Neutrophil (primary cell): ENCODE measurements at regions not wholly inside any gene's neighbourhood (a gene's known extent, or its start where the extent isn't known, plus 50 kb on each side); places are given as distances from the start of the nearest gene placed in this dataset.

Source experiments
- H3K27ac ChIP-seq: fragments of 200-600 bp; sonication (generic); 2 replicates; pipeline ENCODE4 v1.5.1; 2016; ENCODE audit warnings: mild to moderate bottlenecking, moderate library complexity
- H3K27me3 ChIP-seq: fragments of 200-600 bp; sonication (generic); 2 replicates; pipeline ENCODE4 v1.6.0; 2016; ENCODE audit warnings: mild to moderate bottlenecking
- H3K36me3 ChIP-seq: fragments of 200-600 bp; sonication (generic); 2 replicates; pipeline ENCODE4 v1.5.1; 2017
- H3K4me1 ChIP-seq, 2 experiments: fragments of 200-600 bp in 1 of 2; sonication (generic) in 1 of 2; 1 replicate in 1 of 2; 2 replicates in 1 of 2; pipeline versions ENCODE4 v1.5.1 to v1.6.1; 2013 to 2016; ENCODE audit warnings: low read depth in 1 of 2, low read length in 1 of 2, mild to moderate bottlenecking in 1 of 2, moderate library complexity in 1 of 2; ENCODE audit not compliant: control insufficient read depth in 1 of 2, insufficient read depth in 1 of 2
- H3K4me3 ChIP-seq, 2 experiments: fragments of 200-600 bp in 1 of 2; sonication (generic) in 1 of 2; 1 replicate in 1 of 2; 2 replicates in 1 of 2; pipeline ENCODE4 v1.5.1; 2013 to 2016; ENCODE audit warnings: low read depth in 1 of 2, low read length in 1 of 2, mild to moderate bottlenecking in 1 of 2, moderate library complexity in 1 of 2
- H3K9me3 ChIP-seq: fragments of 200-600 bp; sonication (generic); 2 replicates; pipeline ENCODE4 v1.5.1; 2016
- CTCF ChIP-seq: fragments of 200-600 bp; sonication (generic); IDR thresholded peaks from 2 replicates; pipeline ENCODE4 v1.5.1; 2016; ENCODE audit warnings: antibody characterized with exemption

- no peaks in the 10 kb centered on the region for H3K4me1 ChIP-seq
- no peak overlapping the region for H3K4me3 ChIP-seq
- no peaks in the 10 kb centered on the region for H3K36me3 ChIP-seq
- H3K9me3 ChIP-seq, result no peaks in the 10 kb centered on the region
- no peaks in the 10 kb centered on the region for H3K27me3 ChIP-seq
- H3K27ac ChIP-seq, result no peak overlapping the region
- no peak for TF ChIP-seq CTCF
Measured at GRCh38 chr2:22993250-22993649, 391.7 kb upstream of the KLHL29 start.

- Histone ChIP-seq H3K27me3 (no peaks in the 10 kb centered on the region), H3K4me1 (no peaks in the 10 kb centered on the region), H3K36me3 (no peaks in the 10 kb centered on the region), H3K9me3 (no peaks in the 10 kb centered on the region), H3K4me3 (no peak overlapping the region), H3K27ac (no peak overlapping the region)
- no peak for TF ChIP-seq CTCF
Measured at GRCh38 chr2:22995576-22995975, 389.4 kb upstream of the KLHL29 start.

GRCh38 chr2:22996911-22997310, 388.1 kb upstream of the KLHL29 start:
- no peaks in the 10 kb centered on the region for H3K27me3 ChIP-seq
- H3K36me3 ChIP-seq, result no peaks in the 10 kb centered on the region
- no peaks in the 10 kb centered on the region for H3K9me3 ChIP-seq
- TF ChIP-seq CTCF, result no peak
- H3K27ac ChIP-seq, result no peak overlapping the region
- no peaks in the 10 kb centered on the region for H3K4me1 ChIP-seq
- no peak overlapping the region for H3K4me3 ChIP-seq

GRCh38 chr2:22998359-22998758, 386.6 kb upstream of the KLHL29 start:
- no peaks in the 10 kb centered on the region for H3K36me3 ChIP-seq
- H3K4me1 ChIP-seq, result no peaks in the 10 kb centered on the region
- no peak overlapping the region for H3K27ac ChIP-seq
- no peaks in the 10 kb centered on the region for H3K27me3 ChIP-seq
- H3K4me3 ChIP-seq, result no peak overlapping the region
- H3K9me3 ChIP-seq, result no peaks in the 10 kb centered on the region
- TF ChIP-seq CTCF, result no peak

GRCh38 chr2:22999951-23000350, 385.0 kb upstream of the KLHL29 start:
- H3K9me3 ChIP-seq, result no peaks in the 10 kb centered on the region
- H3K4me1 ChIP-seq, result no peaks in the 10 kb centered on the region
- no peaks in the 10 kb centered on the region for H3K27me3 ChIP-seq
- H3K4me3 ChIP-seq, result no peak overlapping the region
- no peak overlapping the region for H3K27ac ChIP-seq
- no peaks in the 10 kb centered on the region for H3K36me3 ChIP-seq
- no peak for TF ChIP-seq CTCF

- TF ChIP-seq CTCF, result no peak
- H3K9me3 ChIP-seq, result no peaks in the 10 kb centered on the region
- H3K4me1 ChIP-seq, result no peaks in the 10 kb centered on the region
- H3K27me3 ChIP-seq, result no peaks in the 10 kb centered on the region
- H3K4me3 ChIP-seq, result no peak overlapping the region
- H3K36me3 ChIP-seq, result no peaks in the 10 kb centered on the region
- H3K27ac ChIP-seq, result no peak overlapping the region
Measured at GRCh38 chr2:23002234-23002633, 382.7 kb upstream of the KLHL29 start.
